ENCODE measurements at regions not wholly inside any gene's neighbourhood (a gene's known extent, or its start where the extent isn't known, plus 50 kb on each side); places are given as distances from the start of the nearest gene placed in this dataset.
"Not testable (repeated sequence)": the region's sequence is repeated elsewhere in the genome, so short reads cannot be mapped to it uniquely, and the experiment has no call there.

DNA sequence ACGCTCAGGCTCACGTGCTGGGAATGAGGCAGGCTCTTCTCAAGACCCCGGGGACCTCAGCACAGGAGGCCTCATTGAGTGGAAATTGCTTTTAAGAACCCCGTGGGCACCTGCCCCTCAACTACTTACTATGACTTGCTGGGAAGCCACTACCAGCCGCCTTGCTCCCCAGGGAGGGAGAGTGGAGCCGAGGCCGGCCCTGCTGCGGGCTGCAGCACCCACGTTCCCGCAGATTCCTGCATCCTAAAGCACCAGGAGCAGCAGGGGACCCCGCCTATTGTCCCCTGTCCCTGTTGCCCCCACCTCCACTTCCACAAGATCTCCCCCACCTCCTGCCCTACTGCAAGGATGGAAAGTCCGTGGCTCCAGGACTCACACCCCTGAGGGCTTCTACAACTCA lies 541.6 kb upstream of the PFKP start:
- Histone ChIP-seq H3K27me3 (ENCODE audit: control insufficient read depth, insufficient read depth, low read length) (no peaks in the 10 kb centered on the region), H3K9me3 (ENCODE audit: control insufficient read depth, low read depth, low read length) (peaks cover 7% of the 10 kb centered on the region), H3K27ac (ENCODE audit: low read length) (no peak overlapping the region), H3K4me3 (ENCODE audit: low read length) (no peak overlapping the region), H3K36me3 (ENCODE audit: control insufficient read depth, insufficient read depth, low read length) (no peaks in the 10 kb centered on the region), H3K4me1 (ENCODE audit: control insufficient read depth, insufficient read depth, low read length) (no peaks in the 10 kb centered on the region)
- DNase-seq = no peak
- 100% methylated on average over 1 of the region's 12 CpGs for WGBS (ENCODE audit: insufficient coverage, low lambda C conversion rate)

DNA sequence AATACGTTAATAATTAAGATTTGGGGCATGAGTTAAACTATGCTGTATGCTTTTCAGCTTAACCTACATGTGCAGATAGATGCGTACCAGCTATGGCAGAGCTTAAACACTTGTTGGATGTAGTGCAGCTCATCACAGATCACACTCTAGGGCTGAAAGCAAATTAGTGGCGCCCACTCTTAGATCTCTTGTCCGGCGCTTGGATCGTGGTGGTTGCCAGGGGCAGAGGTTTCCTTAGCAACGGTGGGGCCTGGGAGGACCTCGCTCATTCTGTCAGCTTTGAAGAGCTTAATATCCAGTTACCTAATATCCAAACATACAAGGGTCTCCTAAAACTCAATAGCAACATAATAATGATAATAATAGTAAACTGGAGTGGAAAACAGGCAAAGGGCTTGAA lies 548.2 kb upstream of the PFKP start:
- WGBS (ENCODE audit: insufficient coverage, low lambda C conversion rate) = no CpG with 5 or more reads among the region's 8 CpGs
- no peak overlapping the region for H3K27ac ChIP-seq (ENCODE audit: low read length)
- no peak for DNase-seq
- H3K36me3 ChIP-seq (ENCODE audit: control insufficient read depth, insufficient read depth, low read length) = no peaks in the 10 kb centered on the region
- no peaks in the 10 kb centered on the region for H3K4me1 ChIP-seq (ENCODE audit: control insufficient read depth, insufficient read depth, low read length)
- H3K4me3 ChIP-seq (ENCODE audit: low read length) = no peak overlapping the region
- H3K9me3 ChIP-seq (ENCODE audit: control insufficient read depth, low read depth, low read length) = peaks cover 7% of the 10 kb centered on the region
- H3K27me3 ChIP-seq (ENCODE audit: control insufficient read depth, insufficient read depth, low read length) = no peaks in the 10 kb centered on the region

GRCh38 chr10:2509081-2509531 lies 558.2 kb upstream of the PFKP start:
- no peak overlapping the region for H3K4me3 ChIP-seq (ENCODE audit: low read length)
- no peaks in the 10 kb centered on the region for H3K27me3 ChIP-seq (ENCODE audit: control insufficient read depth, insufficient read depth, low read length)
- H3K4me1 ChIP-seq (ENCODE audit: control insufficient read depth, insufficient read depth, low read length) = no peaks in the 10 kb centered on the region
- DNase-seq = no peak
- H3K9me3 ChIP-seq (ENCODE audit: control insufficient read depth, low read depth, low read length) = peaks cover 5% of the 10 kb centered on the region
- no peak overlapping the region for H3K27ac ChIP-seq (ENCODE audit: low read length)
- H3K36me3 ChIP-seq (ENCODE audit: control insufficient read depth, insufficient read depth, low read length) = no peaks in the 10 kb centered on the region
- no CpG with 5 or more reads among the region's 4 CpGs for WGBS (ENCODE audit: insufficient coverage, low lambda C conversion rate)

DNA sequence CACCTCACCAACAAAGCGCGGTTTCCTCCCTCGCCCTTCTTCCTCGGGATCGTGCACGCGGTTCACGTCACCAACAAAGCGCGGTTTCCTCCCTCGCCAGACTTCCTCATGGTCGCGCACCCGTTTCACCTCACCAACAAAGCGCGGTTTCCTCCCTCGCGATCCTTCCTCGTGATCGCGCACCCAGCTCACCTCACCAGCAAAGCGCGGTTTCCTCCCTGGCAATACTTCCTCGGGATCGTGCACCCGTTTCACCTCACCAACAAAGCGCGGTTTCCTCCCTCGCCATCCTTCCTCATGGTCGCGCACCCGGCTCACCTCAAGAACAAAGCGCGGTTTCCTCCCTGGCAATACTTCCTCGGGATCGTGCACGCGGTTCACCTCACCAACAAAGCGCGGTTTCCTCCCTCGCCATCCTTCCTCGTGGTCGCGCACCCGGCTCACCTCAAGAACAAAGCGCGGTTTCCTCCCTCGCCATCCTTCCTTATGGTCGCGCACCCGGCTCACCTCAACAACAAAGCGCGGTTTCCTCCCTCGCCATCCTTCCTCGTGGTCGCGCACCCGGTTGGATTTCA lies 565.9 kb upstream of the PFKP start:
- not testable (repeated sequence) for H3K4me3 ChIP-seq (ENCODE audit: low read length); H3K4me1 ChIP-seq (ENCODE audit: control insufficient read depth, insufficient read depth, low read length); H3K27me3 ChIP-seq (ENCODE audit: control insufficient read depth, insufficient read depth, low read length); H3K36me3 ChIP-seq (ENCODE audit: control insufficient read depth, insufficient read depth, low read length); H3K9me3 ChIP-seq (ENCODE audit: control insufficient read depth, low read depth, low read length); DNase-seq; H3K27ac ChIP-seq (ENCODE audit: low read length)
- WGBS (ENCODE audit: insufficient coverage, low lambda C conversion rate) = 73% methylated on average over 16 of the region's 58 CpGs

DNA sequence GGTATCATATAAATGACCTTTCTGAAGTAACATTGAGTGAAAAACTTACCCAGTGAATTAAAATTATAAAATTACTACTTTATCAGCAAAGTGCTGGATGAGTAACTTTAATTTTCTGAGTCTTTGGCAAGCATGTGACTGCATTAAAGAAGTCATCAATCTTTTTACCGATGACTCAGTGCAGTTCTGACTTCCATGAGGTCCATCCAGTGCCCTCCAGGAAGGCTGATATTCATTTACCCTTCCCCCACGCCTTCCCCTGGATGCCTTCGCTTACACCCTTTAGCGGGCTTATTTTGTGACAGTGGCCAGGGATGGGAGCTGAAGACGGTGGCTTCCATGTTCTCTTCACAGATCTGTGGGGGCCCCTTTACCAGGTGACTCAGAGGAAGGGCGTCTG lies 572.9 kb upstream of the PFKP start:
- no peaks in the 10 kb centered on the region for H3K27me3 ChIP-seq (ENCODE audit: control insufficient read depth, insufficient read depth, low read length)
- H3K9me3 ChIP-seq (ENCODE audit: control insufficient read depth, low read depth, low read length) = peaks cover 4% of the 10 kb centered on the region
- H3K4me3 ChIP-seq (ENCODE audit: low read length) = no peak overlapping the region
- no peaks in the 10 kb centered on the region for H3K36me3 ChIP-seq (ENCODE audit: control insufficient read depth, insufficient read depth, low read length)
- no peak for DNase-seq
- 100% methylated on average over 2 of the region's 6 CpGs for WGBS (ENCODE audit: insufficient coverage, low lambda C conversion rate)
- no peak overlapping the region for H3K27ac ChIP-seq (ENCODE audit: low read length)
- no peaks in the 10 kb centered on the region for H3K4me1 ChIP-seq (ENCODE audit: control insufficient read depth, insufficient read depth, low read length)

DNA sequence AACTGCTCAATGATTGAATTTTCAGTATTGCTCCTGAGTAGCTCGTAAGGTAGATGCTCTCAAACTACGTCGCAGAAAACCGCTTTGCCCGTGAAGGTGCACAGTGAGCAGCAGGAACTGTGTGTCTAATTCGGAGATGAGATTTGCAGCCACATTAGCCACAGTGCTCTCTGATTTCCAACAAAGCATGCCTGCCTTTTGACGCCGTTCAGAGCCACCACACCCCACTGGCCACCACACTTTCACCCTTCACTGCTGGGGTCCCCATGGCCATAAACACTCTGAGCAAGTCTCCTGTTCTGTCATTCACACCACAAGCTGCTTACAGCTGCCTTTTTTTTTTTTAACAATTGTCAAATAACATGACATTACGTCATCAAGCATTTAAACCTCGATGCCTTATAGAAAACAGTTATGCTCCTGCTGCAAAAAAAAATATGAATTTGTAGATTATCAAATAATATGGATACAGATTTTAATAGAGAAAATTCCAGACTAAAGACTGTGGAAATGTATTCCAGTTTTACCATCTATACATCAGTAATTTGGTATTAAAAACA lies 578.8 kb upstream of the PFKP start:
- no peak overlapping the region for H3K4me3 ChIP-seq (ENCODE audit: low read length)
- 100% methylated on average over 2 of the region's 10 CpGs for WGBS (ENCODE audit: insufficient coverage, low lambda C conversion rate)

GRCh38 chr10:2487921-2488320 lies 579.4 kb upstream of the PFKP start:
- DNase-seq = no peak
- no peak overlapping the region for H3K27ac ChIP-seq (ENCODE audit: low read length)
- WGBS (ENCODE audit: insufficient coverage, low lambda C conversion rate) = 68% methylated on average over 4 of the region's 5 CpGs
- no peaks in the 10 kb centered on the region for H3K27me3 ChIP-seq (ENCODE audit: control insufficient read depth, insufficient read depth, low read length)
- H3K9me3 ChIP-seq (ENCODE audit: control insufficient read depth, low read depth, low read length) = peaks cover 4% of the 10 kb centered on the region
- H3K4me1 ChIP-seq (ENCODE audit: control insufficient read depth, insufficient read depth, low read length) = no peaks in the 10 kb centered on the region
- no peaks in the 10 kb centered on the region for H3K36me3 ChIP-seq (ENCODE audit: control insufficient read depth, insufficient read depth, low read length)
- H3K4me3 ChIP-seq (ENCODE audit: low read length) = no peak overlapping the region

More for the DNA sequence above, 578.8 kb upstream of the PFKP start:
- peaks cover 4% of the 10 kb centered on the region for H3K9me3 ChIP-seq (ENCODE audit: control insufficient read depth, low read depth, low read length)
- no peak overlapping the region for H3K27ac ChIP-seq (ENCODE audit: low read length)
- no peak for DNase-seq
- H3K4me1 ChIP-seq (ENCODE audit: control insufficient read depth, insufficient read depth, low read length) = no peaks in the 10 kb centered on the region
- H3K27me3 ChIP-seq (ENCODE audit: control insufficient read depth, insufficient read depth, low read length) = no peaks in the 10 kb centered on the region
- H3K36me3 ChIP-seq (ENCODE audit: control insufficient read depth, insufficient read depth, low read length) = no peaks in the 10 kb centered on the region

- Histone ChIP-seq H3K36me3 (ENCODE audit: control insufficient read depth, insufficient read depth, low read length) (no peaks in the 10 kb centered on the region), H3K9me3 (ENCODE audit: control insufficient read depth, low read depth, low read length) (no peaks in the 10 kb centered on the region), H3K4me3 (ENCODE audit: low read length) (no peak overlapping the region), H3K4me1 (ENCODE audit: control insufficient read depth, insufficient read depth, low read length) (no peaks in the 10 kb centered on the region), H3K27ac (ENCODE audit: low read length) (no peak overlapping the region), H3K27me3 (ENCODE audit: control insufficient read depth, insufficient read depth, low read length) (no peaks in the 10 kb centered on the region)
- no peak for DNase-seq
- no CpG with 5 or more reads among the region's 2 CpGs for WGBS (ENCODE audit: insufficient coverage, low lambda C conversion rate)
Measured at GRCh38 chr10:2478656-2479055, 588.7 kb upstream of the PFKP start.

- H3K36me3 ChIP-seq (ENCODE audit: control insufficient read depth, insufficient read depth, low read length) = no peaks in the 10 kb centered on the region
- no peak overlapping the region for H3K4me3 ChIP-seq (ENCODE audit: low read length)
- 92% methylated on average over 2 of the region's 9 CpGs for WGBS (ENCODE audit: insufficient coverage, low lambda C conversion rate)
- H3K9me3 ChIP-seq (ENCODE audit: control insufficient read depth, low read depth, low read length) = no peaks in the 10 kb centered on the region
- H3K27me3 ChIP-seq (ENCODE audit: control insufficient read depth, insufficient read depth, low read length) = no peaks in the 10 kb centered on the region
- no peak for DNase-seq
- H3K4me1 ChIP-seq (ENCODE audit: control insufficient read depth, insufficient read depth, low read length) = no peaks in the 10 kb centered on the region
- H3K27ac ChIP-seq (ENCODE audit: low read length) = no peak overlapping the region
Measured at GRCh38 chr10:2476812-2477553, 590.4 kb upstream of the PFKP start.

DNA sequence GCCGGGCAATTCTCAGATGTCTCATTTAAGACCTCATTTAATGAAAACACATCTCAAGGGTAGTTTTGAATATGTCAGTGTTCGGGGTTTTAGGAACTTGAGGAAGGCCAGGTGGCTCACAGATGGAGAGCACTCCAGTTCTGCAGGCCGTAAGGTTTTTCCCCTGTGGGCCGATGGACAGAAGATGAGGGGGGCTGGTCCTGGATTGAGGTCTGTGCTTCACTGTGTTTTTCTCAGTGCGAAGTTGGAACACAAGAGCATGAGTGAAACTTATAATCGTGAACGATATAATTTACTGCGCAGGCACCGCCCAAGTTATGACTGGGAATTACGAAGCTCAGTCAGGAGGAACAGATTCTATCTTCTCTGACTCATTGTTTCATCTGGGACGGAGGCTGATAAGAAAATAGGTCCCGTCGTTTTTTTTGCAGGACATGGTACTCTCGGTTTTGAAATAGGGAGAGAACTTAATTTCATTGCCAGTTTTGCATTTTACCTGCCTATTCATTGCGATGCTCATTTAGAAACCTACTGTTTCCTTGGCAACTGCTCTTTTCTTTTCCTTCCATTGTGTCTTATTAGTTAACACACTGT lies 591.0 kb upstream of the PFKP start:
- H3K9me3 ChIP-seq (ENCODE audit: control insufficient read depth, low read depth, low read length) = no peaks in the 10 kb centered on the region

More for the DNA sequence above, 591.0 kb upstream of the PFKP start:
- Histone ChIP-seq H3K4me3 (ENCODE audit: low read length) (no peak overlapping the region), H3K4me1 (ENCODE audit: control insufficient read depth, insufficient read depth, low read length) (no peaks in the 10 kb centered on the region), H3K27me3 (ENCODE audit: control insufficient read depth, insufficient read depth, low read length) (no peaks in the 10 kb centered on the region), H3K27ac (ENCODE audit: low read length) (no peak overlapping the region), H3K36me3 (ENCODE audit: control insufficient read depth, insufficient read depth, low read length) (no peaks in the 10 kb centered on the region)
- WGBS (ENCODE audit: insufficient coverage, low lambda C conversion rate) = 83% methylated on average over 1 of the region's 15 CpGs
- DNase-seq = no peak

Data from large intestine (tissue), 3 donors.